DMS79 (cell line): ENCODE measurements at regions not wholly inside any gene's neighbourhood (a gene's known extent, or its start where the extent isn't known, plus 50 kb on each side); places are given as distances from the start of the nearest gene placed in this dataset.

ENCODE experiments used
- DNase-seq: peaks from one replicate; lab custom pipeline; 2025; lab: John Stamatoyannopoulos, UW

DNA sequence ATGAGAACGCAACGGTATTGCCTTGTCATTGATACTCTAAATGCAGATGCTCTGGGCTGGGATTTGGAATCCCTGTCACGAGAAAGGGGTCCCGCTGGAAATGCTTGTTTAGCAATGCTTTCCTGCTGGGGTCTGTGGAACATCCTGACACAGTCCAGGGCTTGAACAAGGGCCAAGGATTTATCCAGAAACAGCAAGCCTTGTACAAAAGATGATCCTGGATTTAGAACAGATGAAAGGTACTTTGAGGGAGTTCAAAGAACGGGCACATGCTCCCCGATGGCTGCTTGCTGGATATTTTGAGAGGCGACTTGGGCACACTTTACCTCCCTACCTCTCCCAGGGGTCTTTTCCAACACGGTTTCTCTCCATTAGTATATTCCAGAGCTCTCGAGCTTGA, 108.1 kb upstream of the CELF4 start:
- DNase-seq, result no peak

DNA sequence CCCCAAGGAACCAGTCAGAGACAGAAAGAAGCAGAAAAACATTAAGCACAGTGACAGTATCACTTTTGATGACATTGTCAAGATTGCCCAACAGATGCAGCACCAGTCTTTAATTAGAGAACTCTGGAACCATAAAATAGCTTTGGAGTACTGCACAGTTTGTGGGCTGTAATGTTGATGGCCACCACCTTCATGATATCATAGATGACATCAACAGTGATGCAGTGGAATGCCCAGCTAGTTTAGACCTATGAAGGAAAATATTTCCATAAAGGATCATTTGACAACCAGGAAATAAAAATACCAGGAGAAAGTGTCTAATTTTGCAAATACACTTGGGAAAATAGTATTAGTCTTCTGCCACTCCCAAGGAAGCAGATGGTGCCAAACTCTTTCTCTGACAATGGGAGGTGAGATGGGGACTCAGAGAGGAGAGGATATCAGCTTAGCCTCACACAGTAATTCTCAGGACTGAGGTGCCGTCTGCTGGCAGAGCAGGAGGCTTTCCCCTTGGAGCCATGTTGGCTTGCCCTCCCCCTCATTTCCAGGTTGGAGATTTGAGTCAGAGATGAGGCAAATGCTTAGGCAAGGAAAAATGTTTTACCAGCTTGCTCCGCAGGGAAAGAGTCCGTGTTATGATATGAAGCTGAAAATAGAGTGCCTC, 107.5 kb upstream of the CELF4 start:
- no peak for DNase-seq

DNA sequence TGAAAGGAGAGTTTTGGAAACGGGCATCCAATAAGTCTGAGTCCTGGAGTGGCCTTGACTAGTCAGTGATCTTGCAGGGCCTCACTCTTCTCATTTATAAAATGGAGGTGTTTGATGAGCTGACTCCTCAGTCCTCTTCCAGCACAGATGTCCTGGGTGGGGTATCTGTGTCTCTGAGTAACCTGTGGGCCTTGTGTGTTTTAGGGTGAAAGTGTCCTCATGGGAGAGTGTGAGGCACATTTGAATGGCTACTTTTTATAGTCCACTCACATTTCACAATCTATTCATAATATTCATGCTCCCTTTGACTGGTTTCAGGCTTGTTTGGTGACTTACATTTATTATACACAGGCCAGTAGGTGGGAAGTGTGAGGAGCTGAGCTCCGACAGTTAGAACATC, 106.4 kb upstream of the CELF4 start:
- no peak for DNase-seq

DNA sequence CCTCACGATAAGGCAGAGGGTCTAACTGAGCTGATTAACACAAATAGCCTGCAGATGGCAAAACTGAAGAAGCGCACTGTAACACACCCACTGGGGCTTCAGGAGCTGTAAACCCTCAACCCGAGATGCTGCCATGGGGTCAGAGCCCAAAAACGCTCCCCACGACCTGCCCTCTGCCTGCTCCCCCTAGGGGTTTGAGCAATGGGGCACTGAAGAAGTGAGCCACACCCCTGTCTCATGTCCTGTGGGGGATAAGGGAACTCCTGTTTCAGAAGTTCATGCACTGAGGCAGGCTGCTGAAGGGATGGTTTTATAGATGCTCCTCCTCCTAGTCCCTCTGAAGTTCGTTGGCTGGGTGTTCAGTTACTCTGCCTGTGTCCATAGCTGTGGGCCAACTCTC, 105.9 kb upstream of the CELF4 start:
- DNase-seq, result no peak

DNA sequence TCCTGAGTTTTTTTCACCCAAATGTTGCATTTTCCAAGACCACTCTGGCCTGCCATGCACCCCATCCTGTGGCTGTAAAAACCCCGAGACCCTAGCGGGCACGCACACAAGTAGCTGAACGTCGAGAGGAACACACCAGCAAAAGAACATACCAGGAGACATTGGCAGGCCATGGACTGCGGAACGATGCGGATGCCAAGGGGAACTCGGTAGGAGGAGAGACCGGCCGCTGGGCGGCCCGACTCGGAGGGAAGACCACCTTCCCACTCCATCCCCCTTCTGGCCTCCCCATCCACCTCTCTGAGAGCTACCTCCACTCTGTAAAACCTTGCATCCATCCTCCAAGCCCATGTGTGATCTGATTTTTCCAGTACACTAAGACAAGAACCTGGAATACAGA, 105.5 kb upstream of the CELF4 start:
- DNase-seq, result no peak

DNA sequence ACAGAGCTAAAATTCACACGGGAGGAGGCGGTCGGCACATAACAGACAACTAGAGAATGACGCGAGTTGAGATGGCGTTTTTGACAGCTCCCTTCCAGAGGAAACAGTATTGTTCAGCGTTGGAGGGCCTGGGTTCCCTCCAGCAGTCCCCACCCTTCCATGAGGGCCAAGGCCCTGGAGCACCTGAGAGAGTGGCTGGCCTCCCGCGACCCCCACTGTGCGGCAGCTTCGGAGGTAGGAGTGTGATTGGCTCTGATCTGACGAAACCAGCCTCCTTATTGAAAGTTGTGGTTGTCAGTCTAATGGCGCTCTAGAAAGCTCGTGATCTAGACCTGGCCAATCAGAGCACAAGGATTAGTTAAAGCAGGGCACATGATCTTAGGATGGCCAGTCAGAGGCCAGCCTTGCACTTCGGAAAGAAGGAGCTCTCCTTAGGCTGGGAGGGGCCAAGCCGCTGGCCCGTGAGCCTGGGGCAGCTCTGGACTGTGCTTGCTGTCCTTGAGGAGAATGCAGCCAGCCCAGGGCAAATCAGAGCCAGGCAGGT, 104.5 kb upstream of the CELF4 start:
- DNase-seq, result no peak

DNA sequence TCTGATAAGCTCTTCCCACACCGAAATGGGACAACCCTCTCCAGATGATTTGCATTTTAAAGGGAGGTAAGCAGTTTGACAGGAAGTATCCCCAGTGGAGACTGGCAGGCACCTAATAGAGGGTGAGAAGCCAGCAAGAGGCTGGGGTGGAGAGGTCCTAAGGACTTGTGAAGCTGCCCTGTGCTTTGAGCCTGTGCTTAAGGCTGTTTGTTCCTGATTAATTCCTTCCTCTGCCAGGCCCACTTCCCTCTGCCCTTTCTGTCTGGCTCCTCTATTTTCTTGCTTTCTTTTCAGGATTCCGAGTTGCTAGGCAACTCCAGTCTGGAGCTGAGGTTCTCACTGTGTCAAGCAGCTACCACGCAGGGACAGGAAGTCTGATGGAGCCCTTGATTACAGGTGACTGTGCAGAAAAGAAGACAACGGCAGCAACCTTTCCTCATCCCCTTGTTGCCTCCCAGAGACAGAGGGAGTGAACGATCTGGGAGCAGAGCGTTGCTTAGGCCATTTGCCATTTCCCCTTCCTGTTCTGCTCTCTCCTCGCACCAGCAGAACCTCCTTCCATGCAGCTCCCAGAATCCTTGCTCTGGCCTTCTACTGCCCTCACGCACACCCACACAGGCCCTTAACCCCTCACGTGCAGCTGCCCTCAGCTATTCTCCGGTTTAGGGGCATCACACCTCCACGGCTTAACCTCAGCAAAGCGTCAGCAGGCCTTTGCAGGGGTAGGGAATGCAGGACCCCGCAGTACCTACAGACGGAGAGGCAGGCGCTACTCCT, 103.6 kb upstream of the CELF4 start:
- peak; percentile 91 for DNase-seq

DNA sequence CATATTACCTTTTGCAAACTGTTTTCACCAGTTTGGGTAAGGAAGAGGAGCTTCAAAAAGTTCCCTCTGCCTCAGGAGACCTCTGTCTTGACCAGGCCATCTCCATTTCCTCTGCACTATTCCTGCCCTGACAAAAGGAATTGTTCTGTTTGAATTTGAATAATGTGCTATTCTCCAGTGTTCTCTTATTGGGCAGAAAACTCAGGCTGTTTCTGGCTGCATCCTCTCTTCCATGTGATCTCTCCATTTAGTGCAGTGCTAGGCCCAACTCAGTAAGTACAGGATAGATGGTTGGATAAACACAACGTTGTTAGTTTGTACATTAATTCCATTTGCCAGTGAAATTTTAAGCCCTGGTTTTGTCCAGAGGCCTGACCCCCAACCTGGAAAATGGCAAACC, 102.2 kb upstream of the CELF4 start:
- DNase-seq, result no peak

DNA sequence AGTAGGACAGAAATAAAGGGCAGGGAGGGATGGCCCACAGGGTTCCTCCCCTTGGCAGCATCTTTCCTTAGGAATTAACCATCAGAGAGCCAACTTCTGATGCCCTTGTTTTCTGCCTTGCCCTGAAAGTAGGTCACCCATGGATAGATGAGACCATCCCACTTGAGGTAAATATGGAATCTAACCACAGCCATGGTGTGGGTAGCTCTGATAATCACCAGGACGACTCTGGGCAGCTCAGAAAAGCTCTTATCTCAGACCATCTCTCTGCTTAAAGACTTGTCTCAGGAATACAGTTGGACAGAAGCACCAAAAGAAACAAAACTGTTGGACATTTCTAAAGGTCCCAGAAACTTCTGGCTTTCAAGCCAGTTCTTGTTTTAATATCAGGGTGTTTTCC, 101.4 kb upstream of the CELF4 start:
- DNase-seq, result no peak

DNA sequence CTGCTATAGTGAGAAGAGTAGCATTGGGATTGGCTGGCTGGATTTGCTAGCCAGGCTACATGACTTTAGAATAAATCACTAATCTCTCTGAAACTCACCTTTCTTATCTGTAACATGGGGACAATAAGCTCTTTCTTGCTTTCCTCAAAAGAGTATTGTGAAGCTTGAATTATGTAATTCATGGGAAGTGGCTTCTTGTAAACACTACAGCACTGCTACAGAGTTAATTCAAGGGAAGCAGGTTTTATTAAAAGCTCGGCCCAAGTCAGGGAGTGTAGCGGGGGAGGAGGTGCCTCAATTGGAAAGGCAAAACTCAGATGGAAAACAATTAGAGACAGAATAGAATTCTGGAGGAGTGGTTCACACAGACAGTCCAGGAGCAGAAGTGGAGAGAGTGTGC, 100.9 kb upstream of the CELF4 start:
- no peak for DNase-seq

DNA sequence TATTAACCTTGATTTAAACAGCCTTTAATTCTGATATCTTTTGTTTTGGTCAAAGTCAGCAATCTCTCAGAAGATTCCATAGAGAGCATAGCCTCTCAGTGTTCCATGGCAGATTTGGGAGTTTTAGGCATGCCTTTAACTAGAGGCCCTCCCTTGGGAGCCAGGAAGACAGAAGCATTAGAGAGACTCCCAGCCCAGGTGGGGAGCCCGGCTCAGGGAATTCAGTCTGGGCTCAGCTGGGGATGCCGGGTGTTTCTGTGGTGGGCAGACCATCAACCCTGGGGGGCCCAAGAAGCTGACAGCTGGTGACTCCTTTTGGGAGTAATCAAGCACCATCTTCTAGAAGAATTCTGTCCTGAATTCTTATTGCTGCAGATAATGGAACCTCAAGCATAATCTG, 99.7 kb upstream of the CELF4 start:
- no peak for DNase-seq

DNA sequence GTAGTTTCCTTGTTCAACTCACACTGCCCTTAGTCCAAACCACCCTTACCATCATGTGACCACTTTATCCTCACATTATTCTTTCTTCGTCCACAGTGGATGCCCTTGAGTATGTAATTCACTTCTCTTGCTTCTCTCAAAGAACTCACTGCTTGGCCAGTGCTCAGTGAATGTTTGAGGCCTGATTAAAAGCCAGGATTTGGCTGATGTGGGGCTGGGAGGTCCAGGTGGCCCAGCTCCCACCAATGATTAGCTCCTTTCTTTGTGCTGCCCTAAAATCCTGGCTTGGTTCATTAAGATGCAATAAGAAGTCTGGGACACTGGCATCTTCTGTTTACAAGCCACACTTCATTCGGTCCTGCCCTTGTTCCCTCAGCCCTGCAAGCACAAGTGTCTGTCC, 97.8 kb upstream of the CELF4 start:
- no peak for DNase-seq

DNA sequence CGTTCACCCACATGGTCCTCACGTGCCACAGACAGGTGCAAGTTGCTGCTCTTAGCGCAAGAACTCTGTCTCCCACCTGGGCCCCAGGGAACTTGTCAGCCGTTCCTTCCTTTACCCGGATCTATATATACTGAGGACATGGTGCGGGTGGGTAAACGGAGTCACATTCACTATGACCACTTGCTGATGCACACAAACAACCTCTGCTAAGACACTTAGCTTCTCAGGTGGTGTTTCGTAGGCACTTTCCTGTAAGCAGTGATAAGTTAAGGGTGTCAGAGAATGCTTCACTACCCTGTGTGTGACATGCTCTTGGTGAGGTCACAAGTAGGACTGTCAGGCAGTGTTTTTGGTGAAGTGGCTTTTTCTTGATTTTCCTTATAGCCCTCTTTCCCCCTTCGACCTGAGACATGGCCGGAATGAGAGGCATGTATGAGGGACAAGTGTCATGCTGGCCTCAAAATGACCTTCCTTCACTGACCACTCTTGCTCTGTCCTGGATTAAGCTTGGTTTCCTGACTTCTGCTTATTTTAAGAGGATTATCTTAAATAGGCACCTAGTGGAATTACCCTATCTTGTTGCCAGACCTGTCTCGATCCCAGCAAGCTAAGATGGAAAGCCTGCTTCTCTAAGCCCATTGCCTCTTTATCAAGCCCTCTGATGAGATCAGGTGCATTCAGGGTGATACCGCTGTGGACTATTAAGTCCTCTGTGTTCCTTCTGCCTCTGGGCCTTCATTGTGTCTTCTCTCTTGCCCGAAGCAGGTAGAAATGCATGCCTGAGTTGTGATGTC, 97.1 kb upstream of the CELF4 start:
- DNase-seq, result no peak

DNA sequence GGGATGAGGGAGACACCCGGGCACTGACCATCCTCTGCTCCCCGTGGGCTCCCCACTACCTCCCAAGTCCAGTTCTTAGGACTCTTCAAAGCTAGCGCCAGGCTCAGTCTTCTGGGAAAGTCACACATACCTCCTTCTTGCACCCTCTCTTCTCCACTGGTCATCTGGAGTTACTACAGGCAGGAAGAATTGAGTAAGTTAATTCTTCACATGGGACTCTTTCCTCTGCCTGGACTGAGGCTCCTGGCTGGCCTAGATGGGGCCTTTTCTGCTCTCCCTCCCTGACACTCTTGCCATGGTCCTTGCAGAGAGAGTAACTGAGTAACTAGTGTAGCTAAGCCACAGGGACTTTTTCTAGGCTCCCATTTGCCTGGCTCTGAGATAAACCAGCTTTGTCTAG, 96.5 kb upstream of the CELF4 start:
- DNase-seq, result no peak

DNA sequence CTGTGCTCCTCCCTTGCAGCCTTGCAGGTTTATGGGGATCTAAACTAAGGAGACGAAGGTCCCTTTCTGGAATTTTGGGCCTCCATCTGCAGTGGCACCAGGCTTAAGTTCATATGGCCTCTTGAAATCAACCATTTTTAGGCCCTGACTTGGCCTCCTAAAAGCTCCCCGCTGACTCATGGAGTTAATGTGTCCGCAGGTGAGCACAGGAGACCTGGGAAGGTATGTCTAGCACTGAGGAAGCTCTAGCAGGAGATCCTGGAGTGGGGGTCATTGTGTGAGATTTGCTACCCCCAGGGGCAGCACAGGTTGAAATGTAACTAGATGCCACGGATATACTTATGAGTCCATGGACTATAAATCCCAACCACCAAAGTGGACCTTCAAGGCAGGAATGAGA, 95.9 kb upstream of the CELF4 start:
- no peak for DNase-seq

DNA sequence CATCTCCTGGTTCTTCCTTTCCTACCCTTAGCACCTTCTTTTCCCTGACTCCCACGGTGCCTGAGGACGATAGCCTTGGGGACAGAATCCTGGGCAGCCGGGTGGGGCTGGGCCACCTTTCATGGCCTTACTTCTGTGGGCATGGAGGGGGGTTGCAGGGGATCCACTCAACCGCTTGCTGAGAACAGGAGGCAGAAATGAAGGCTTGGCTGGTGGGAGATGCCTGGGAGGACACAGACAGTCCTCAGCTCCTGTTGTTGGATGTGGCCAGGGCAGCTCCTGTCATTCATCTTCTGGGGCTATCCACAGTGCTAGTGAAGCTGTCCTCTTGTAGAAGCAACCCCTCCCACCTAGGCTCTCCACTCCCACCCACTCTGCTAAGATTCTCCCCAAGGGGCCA, 95.5 kb upstream of the CELF4 start:
- DNase-seq, result no peak

DNA sequence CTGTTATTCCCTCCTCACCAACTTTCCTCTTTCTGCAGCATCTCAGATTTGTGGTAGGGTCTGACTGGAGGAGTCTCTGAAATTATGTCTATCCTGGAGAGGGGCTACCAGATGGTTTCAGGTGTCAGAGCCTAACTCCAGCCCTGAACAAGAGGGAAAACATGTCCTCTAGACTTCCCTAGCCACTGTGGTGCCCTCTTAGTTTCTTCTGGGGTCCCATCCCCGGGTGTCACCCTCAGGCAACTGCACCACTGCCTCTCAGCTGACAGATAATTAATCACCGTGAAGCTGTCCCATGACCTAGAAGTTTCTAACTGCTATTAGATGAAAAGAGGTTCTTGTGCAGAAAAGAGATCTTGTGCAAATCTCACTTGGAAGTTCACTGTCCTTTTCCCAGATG, 95.1 kb upstream of the CELF4 start:
- DNase-seq, result no peak

DNA sequence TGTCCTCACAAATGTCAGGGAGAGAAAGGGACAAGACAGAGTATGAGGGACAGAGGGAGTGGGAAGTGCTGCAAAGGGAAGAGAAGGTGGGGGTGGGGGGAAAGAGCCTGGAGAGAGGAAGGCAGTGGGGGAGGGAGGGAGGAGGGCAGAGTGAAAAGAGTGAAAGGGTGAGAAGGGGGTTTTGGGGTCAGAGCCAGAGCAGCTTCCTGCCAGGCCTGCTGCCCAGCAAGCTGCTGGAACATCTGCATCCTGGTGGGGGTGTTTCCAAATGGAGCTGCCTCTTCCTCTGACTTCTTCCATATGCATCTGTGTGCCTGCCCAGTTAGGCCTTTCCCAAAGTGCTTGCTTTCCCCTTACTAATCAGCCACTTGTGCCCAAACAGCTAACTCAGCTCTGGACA, 94.3 kb upstream of the CELF4 start:
- DNase-seq, result no peak

DNA sequence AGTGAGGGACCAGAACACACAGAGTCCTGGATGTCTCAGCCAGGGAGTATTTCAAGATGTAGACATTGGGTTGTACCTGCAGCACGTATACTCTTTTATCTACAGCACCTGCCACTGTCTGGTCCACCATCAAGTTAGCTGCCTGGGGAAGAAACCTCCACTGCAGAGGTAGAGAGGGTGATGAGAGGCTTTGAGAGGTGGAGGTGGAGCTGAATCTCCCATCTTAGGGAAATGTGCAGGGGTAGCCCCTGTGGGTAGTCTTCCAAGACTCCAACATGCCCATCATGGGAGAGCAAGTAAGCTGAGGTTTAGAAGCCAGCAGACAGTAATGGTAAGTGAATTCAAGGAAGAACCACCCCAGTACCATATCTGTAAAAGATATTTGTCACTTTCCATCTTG, 93.3 kb upstream of the CELF4 start:
- no peak for DNase-seq

DNA sequence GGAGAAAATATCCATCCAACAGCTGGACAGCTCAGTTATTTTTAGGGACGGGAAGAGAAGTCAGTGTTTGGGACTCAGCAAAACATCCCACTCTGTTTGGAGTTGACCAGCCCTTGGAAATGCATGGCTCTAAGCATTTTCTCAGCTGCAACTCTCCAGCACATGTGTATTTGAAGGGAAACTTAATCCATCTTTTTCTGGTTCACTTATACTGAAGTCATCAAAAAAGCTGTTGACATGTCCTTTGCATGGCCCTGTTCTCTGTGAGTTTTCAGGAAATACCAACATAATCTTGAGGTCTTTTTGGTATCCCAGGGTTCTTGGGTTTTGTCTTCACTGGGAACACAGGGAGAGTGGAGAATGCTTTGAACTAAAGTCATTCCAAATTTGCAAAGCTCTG, 91.9 kb upstream of the CELF4 start:
- DNase-seq, result no peak

DNA sequence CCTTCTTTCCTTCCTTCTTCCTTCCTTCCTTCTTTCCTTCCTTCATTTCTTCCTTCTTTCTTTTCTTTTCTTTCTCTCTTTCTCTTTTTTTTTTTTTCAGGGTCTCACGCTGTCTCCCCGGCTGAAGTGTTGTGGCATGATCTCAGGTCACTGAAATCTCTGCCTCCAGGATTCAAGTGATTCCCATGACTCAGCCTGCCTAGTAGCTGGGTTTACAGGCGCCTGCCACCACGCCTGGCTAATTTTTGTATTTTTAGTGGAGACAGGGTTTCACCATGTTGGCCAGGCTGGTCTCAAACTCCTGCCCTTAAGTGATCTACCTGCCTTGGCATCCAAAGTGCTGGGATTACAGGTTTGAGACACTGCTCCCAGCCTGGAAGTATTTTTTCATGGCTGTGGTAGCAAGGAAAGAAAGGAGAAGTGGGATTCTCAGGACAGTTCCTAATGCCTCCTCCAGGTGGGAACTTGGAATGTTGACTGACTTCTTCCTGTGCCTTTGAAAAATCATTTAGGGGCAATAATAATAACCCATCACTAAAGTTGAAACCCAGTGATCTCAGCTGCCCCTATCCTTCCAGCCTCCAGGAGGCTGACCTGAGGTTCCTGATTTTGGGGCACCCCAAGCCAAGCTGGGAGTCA, 89.3 kb upstream of the CELF4 start:
- no peak for DNase-seq

DNA sequence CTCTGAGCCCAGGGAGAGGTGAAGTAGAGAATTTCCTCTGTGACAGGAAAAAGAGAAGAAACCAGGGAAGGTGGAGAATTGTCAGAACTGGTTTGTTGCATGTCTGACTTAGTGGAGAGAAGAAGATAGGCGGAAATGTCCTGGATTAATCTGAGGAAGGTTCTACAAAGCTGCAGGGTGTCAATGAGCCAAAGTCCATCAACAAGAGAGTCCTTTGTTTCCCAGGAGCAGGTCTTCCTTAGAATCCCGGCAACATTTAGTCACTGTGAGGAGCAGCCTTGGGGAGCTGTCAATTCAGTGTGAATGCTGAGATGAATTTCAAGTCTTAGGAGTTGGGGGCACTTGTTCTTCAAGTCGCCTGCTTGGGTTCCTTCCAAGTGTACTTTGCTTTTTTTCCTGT, 88.4 kb upstream of the CELF4 start:
- no peak for DNase-seq
